ENCODE measurements at regions not wholly inside any gene's neighbourhood (a gene's known extent, or its start where the extent isn't known, plus 50 kb on each side); places are given as distances from the start of the nearest gene placed in this dataset.

DNA sequence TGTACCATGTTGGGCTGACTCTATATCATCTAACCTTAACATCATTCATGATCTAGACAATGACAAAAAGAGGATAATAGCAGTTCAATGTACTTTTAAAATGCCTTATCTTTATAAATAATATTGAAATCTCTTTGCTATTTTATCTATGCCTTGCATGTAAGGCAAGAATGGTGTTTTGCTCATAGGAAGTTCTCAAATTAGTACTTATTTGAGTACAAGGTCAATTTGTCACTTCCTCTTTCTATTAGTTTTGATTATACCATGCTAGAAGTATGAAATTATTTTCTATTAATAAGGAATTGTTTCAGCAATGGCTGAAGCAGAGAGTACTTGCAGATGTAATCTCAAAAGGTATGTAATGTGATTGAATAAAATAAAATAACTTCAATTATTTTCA, 1285.4 kb upstream of the TENM4 start:
- Histone ChIP-seq H2AFZ (ENCODE audit: low read length) (no peak overlapping the region), H3K18ac (ENCODE audit: insufficient read length, low read depth, low read length) (no peak overlapping the region), H3K56ac (ENCODE audit: insufficient read length, low read depth, low read length) (no peak overlapping the region), H4K8ac (replicated peaks; ENCODE audit: insufficient read length, low read depth, low read length) (no peak overlapping the region), H3K79me1 (ENCODE audit: insufficient read depth, low read depth, low read length, poor library complexity, severe bottlenecking) (no peaks in the 10 kb centered on the region), H3K4ac (ENCODE audit: low read depth, low read length) (no peak overlapping the region), H4K20me1 (ENCODE audit: control insufficient read depth, insufficient read depth, insufficient read length) (no peaks in the 10 kb centered on the region), H3T11ph (ENCODE audit: low read length) (no peak overlapping the region), H3K23ac (ENCODE audit: insufficient read length, low read depth, low read length) (no peak overlapping the region), H4K91ac (ENCODE audit: insufficient read length, low read depth, low read length) (no peak overlapping the region), H2BK120ac (ENCODE audit: low read depth, low read length, poor library complexity, severe bottlenecking) (no peak overlapping the region), H3K9me3 (ENCODE audit: control insufficient read depth, low read depth, low read length) (no peaks in the 10 kb centered on the region), H2BK5ac (ENCODE audit: insufficient read length, low read length) (no peak overlapping the region), H2BK20ac (ENCODE audit: low read depth, low read length, poor library complexity, severe bottlenecking) (no peak overlapping the region), H3K27me3 (ENCODE audit: insufficient read depth, low read length) (no peaks in the 10 kb centered on the region), H2AK5ac (ENCODE audit: insufficient read length, low read length) (no peak overlapping the region), H3K9ac (ENCODE audit: extremely low read depth, insufficient read length, low read length) (no peak overlapping the region), H3K14ac (ENCODE audit: insufficient read depth, low read length) (no peak overlapping the region), H3K4me2 (ENCODE audit: insufficient read depth, insufficient read length, low read length) (no peak overlapping the region), H3K4me1 (ENCODE audit: insufficient read depth, low read length) (no peaks in the 10 kb centered on the region; the same call in 1 of the 2 replicates), H3K23me2 (ENCODE audit: insufficient read length, low read depth, low read length, poor library complexity, severe bottlenecking) (no peaks in the 10 kb centered on the region), H2BK15ac (ENCODE audit: low read depth, low read length) (no peak overlapping the region), H3K27ac (ENCODE audit: insufficient read length, low read depth, low read length) (no peak overlapping the region), H4K5ac (ENCODE audit: insufficient read length, low read depth, low read length) (no peak overlapping the region), H3K79me2 (ENCODE audit: insufficient read depth, low read length) (no peaks in the 10 kb centered on the region), H2BK12ac (ENCODE audit: insufficient read length, low read depth, low read length) (no peak overlapping the region)
- Mint-ChIP-seq H3K27ac (no peak overlapping the region), H3K36me3 (ENCODE audit: insufficient read depth in 1 of 3, low read depth in 3 of 3) (no peaks in the 10 kb centered on the region), H3K9me3 (no peaks in the 10 kb centered on the region), H3K4me3 (no peak overlapping the region), H3K4me1 (peaks cover 5 to 7% of the 10 kb centered on the region in 2 experiments), H3K27me3 (ENCODE audit: low read depth) (no peaks in the 10 kb centered on the region)
- DNase-seq: no peak
- TF ChIP-seq, protein P1, sequence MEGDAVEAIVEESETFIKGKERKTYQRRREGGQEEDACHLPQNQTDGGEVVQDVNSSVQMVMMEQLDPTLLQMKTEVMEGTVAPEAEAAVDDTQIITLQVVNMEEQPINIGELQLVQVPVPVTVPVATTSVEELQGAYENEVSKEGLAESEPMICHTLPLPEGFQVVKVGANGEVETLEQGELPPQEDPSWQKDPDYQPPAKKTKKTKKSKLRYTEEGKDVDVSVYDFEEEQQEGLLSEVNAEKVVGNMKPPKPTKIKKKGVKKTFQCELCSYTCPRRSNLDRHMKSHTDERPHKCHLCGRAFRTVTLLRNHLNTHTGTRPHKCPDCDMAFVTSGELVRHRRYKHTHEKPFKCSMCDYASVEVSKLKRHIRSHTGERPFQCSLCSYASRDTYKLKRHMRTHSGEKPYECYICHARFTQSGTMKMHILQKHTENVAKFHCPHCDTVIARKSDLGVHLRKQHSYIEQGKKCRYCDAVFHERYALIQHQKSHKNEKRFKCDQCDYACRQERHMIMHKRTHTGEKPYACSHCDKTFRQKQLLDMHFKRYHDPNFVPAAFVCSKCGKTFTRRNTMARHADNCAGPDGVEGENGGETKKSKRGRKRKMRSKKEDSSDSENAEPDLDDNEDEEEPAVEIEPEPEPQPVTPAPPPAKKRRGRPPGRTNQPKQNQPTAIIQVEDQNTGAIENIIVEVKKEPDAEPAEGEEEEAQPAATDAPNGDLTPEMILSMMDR (conservative IDR thresholded peaks at IDR 0.05): no peak

Data from H9 (cell line).